Stimulated activated CD4-positive, alpha-beta T cell treated with anti-CD3 and anti-CD28 coated beads, Interleukin-15, amount 100 ng/mL, for 48 hours (primary cell): ENCODE measurements at regions not wholly inside any gene's neighbourhood (a gene's known extent, or its start where the extent isn't known, plus 50 kb on each side); places are given as distances from the start of the nearest gene placed in this dataset.

ENCODE experiments used
- DNase-seq, 2 donors: peaks; one replicate each; pipeline ENCODE4 v3.0.0-alpha.2; 2020; ENCODE audit warnings: low read depth in 2 of 2

GRCh38 chr4:104772849-104773248 is 278.2 kb upstream of the CXXC4 start:
- no peak for DNase-seq

GRCh38 chr4:104795264-104795939 is 300.7 kb upstream of the CXXC4 start:
- DNase-seq = no peak

GRCh38 chr4:104811727-104812126 is 317.0 kb upstream of the CXXC4 start:
- DNase-seq = no peak

GRCh38 chr4:104815665-104816064 is 321.0 kb upstream of the CXXC4 start:
- no peak for DNase-seq

- no peak for DNase-seq
Measured at GRCh38 chr4:104818579-104818978, 323.9 kb upstream of the CXXC4 start.

- no peak for DNase-seq
Measured at GRCh38 chr4:104826171-104826570, 320.5 kb upstream of the TET2 start.

GRCh38 chr4:104829761-104830160 is 316.9 kb upstream of the TET2 start:
- DNase-seq = no peak

GRCh38 chr4:104848597-104849225 is 298.0 kb upstream of the TET2 start:
- no peak for DNase-seq

GRCh38 chr4:104859601-104860237 is 287.0 kb upstream of the TET2 start:
- DNase-seq = no peak

- DNase-seq = peak in 1 of 2 donors; percentile 38
Measured at GRCh38 chr4:104860238-104861123, 286.2 kb upstream of the TET2 start.

GRCh38 chr4:104866809-104867208 is 279.9 kb upstream of the TET2 start:
- DNase-seq = no peak

GRCh38 chr4:104868533-104868932 is 278.1 kb upstream of the TET2 start:
- no peak for DNase-seq

GRCh38 chr4:104868958-104869357 is 277.7 kb upstream of the TET2 start:
- DNase-seq = no peak

GRCh38 chr4:104869831-104870230 is 276.8 kb upstream of the TET2 start:
- no peak for DNase-seq

GRCh38 chr4:104870495-104871233 is 276.0 kb upstream of the TET2 start:
- no peak for DNase-seq

GRCh38 chr4:104878936-104879335 is 267.7 kb upstream of the TET2 start:
- no peak for DNase-seq

GRCh38 chr4:104879367-104879766 is 267.3 kb upstream of the TET2 start:
- no peak for DNase-seq

GRCh38 chr4:104879854-104880253 is 266.8 kb upstream of the TET2 start:
- DNase-seq = no peak

- DNase-seq = no peak
Measured at GRCh38 chr4:104881136-104881886, 265.4 kb upstream of the TET2 start.

- no peak for DNase-seq
Measured at GRCh38 chr4:104890598-104891275, 255.9 kb upstream of the TET2 start.
